Liver (tissue), 8 donors: ENCODE measurements at regions not wholly inside any gene's neighbourhood (a gene's known extent, or its start where the extent isn't known, plus 50 kb on each side); places are given as distances from the start of the nearest gene placed in this dataset.

Source experiments
- DNase-seq: peaks from one replicate; pipeline ENCODE4 v3.0.0-alpha.2; 2017; ENCODE audit warnings: low spot score
- H3K27ac ChIP-seq, 2 donors: one replicate each; pipeline ENCODE4 v1.7.0; 2013; ENCODE audit warnings: inconsistent platforms in 2 of 2, low read length in 2 of 2, control low read depth in 1 of 2, low read depth in 1 of 2, mild to moderate bottlenecking in 1 of 2
- H3K27me3 ChIP-seq, 4 donors: one replicate each; pipeline versions ENCODE4 v1.6.1 to v1.7.0; 2013; ENCODE audit warnings: low read length in 3 of 4, inconsistent platforms in 1 of 4, mild to moderate bottlenecking in 1 of 4, moderate library complexity in 1 of 4; ENCODE audit not compliant: control insufficient read depth in 4 of 4, insufficient read depth in 4 of 4
- H3K36me3 ChIP-seq, 4 donors: one replicate each; pipeline versions ENCODE4 v1.6.1 to v1.7.0; 2013; ENCODE audit warnings: low read length in 3 of 4, mild to moderate bottlenecking in 3 of 4, low read depth in 1 of 4, moderate library complexity in 1 of 4; ENCODE audit not compliant: control insufficient read depth in 4 of 4, insufficient read depth in 3 of 4
- H3K4me1 ChIP-seq, 4 donors: one replicate each; pipeline versions ENCODE4 v1.6.1 to v1.7.0; 2013; ENCODE audit warnings: low read length in 3 of 4, mild to moderate bottlenecking in 3 of 4, moderate library complexity in 1 of 4; ENCODE audit not compliant: control insufficient read depth in 4 of 4, insufficient read depth in 4 of 4
- H3K4me3 ChIP-seq, 3 donors: one replicate each; pipeline versions ENCODE4 v1.6.1 to v1.7.0; 2013; ENCODE audit warnings: low read length in 3 of 3, control low read depth in 1 of 3, low read depth in 1 of 3, mild to moderate bottlenecking in 1 of 3
- H3K9ac ChIP-seq, 2 donors: one replicate each; pipeline ENCODE4 v1.7.0; 2013; ENCODE audit warnings: low read length in 2 of 2, mild to moderate bottlenecking in 2 of 2, moderate library complexity in 2 of 2, control low read depth in 1 of 2, low read depth in 1 of 2
- H3K9me3 ChIP-seq, 4 donors: one replicate each; pipeline versions ENCODE4 v1.6.1 to v1.7.0; 2013; ENCODE audit warnings: low read length in 3 of 4; ENCODE audit not compliant: control insufficient read depth in 4 of 4
- CTCF ChIP-seq: fragments of 150-350 bp; IDR thresholded peaks from 2 replicates; pipeline ENCODE4 v1.5.1; 2017; ENCODE audit warnings: improper control_type of control experiment, low read depth, low read length; ENCODE audit not compliant: missing input control
- EGR1 ChIP-seq, 2 donors: IDR thresholded peaks; 2 replicates each; pipeline ENCODE4 v1.6.1; 2016 to 2018; ENCODE audit warnings: antibody characterized with exemption in 2 of 2, low read depth in 2 of 2
- FOXA1 ChIP-seq: IDR thresholded peaks from 2 replicates; pipeline ENCODE4 v1.6.1; 2016; ENCODE audit warnings: antibody characterized with exemption
- FOXA2 ChIP-seq: IDR thresholded peaks from 2 replicates; pipeline ENCODE4 v1.6.1; 2016; ENCODE audit warnings: antibody characterized with exemption
- GABPA ChIP-seq, 2 donors: IDR thresholded peaks in 1 of 2; conservative IDR thresholded peaks in 1 of 2; 2 replicates each; pipeline ENCODE4 v1.6.1; 2016; ENCODE audit warnings: antibody characterized with exemption in 2 of 2, mild to moderate bottlenecking in 1 of 2, moderate library complexity in 1 of 2
- HNF4A ChIP-seq, 2 donors: conservative IDR thresholded peaks; 2 replicates each; pipeline ENCODE4 v1.6.1; 2016; ENCODE audit warnings: antibody characterized with exemption in 2 of 2, mild to moderate bottlenecking in 2 of 2
- HNF4G ChIP-seq: IDR thresholded peaks from 2 replicates; pipeline ENCODE4 v1.6.1; 2016; ENCODE audit warnings: antibody characterized with exemption
- JUND ChIP-seq, 2 donors: IDR thresholded peaks; 2 replicates each; pipeline ENCODE4 v1.6.1; 2016; ENCODE audit warnings: antibody characterized with exemption in 2 of 2
- MAX ChIP-seq: IDR thresholded peaks from 2 replicates; pipeline ENCODE4 v1.6.1; 2016; ENCODE audit warnings: antibody characterized with exemption
- NR2F2 ChIP-seq: IDR thresholded peaks from 2 replicates; pipeline ENCODE4 v1.6.1; 2016; ENCODE audit warnings: antibody characterized with exemption
- RAD21 ChIP-seq, 2 donors: IDR thresholded peaks; 2 replicates each; pipeline ENCODE4 v1.6.1; 2016; ENCODE audit warnings: antibody characterized with exemption in 2 of 2, mild to moderate bottlenecking in 2 of 2
- RXRA ChIP-seq, 2 donors: IDR thresholded peaks; 2 replicates each; pipeline ENCODE4 v1.6.1; 2017 to 2018; ENCODE audit warnings: antibody characterized with exemption in 2 of 2, mild to moderate bottlenecking in 1 of 2
- SP1 ChIP-seq: IDR thresholded peaks from 2 replicates; pipeline ENCODE4 v1.6.1; 2018; ENCODE audit warnings: antibody characterized with exemption, mild to moderate bottlenecking
- TAF1 ChIP-seq: conservative IDR thresholded peaks from 2 replicates; pipeline ENCODE4 v1.6.1; 2016; ENCODE audit warnings: antibody characterized with exemption, mild to moderate bottlenecking
- YY1 ChIP-seq: IDR thresholded peaks from 2 replicates; pipeline ENCODE4 v1.6.1; 2016; ENCODE audit warnings: antibody characterized with exemption, mild to moderate bottlenecking
- ZBTB33 ChIP-seq: IDR thresholded peaks from 2 replicates; pipeline ENCODE4 v1.6.1; 2016; ENCODE audit warnings: antibody characterized with exemption
- WGBS: extraction: QIAGEN DNeasy Blood & Tissue Kit; methylation state at CpG from one replicate; pipeline ENCODE4 v1.1.7; 2013; 5-methylcytosine and 5-hydroxymethylcytosine counted together
- TF ChIP-seq, protein P1 (sequence below): IDR thresholded peaks from 2 replicates; pipeline ENCODE4 v1.6.1; 2016; ENCODE audit warnings: antibody characterized with exemption
- TF ChIP-seq, protein P2 (sequence below): IDR thresholded peaks from 2 replicates; pipeline ENCODE4 v1.6.1; 2016; ENCODE audit warnings: antibody characterized with exemption, mild to moderate bottlenecking
- donor health status: healthy.
- donor health status: healthy.
- donor health status: healthy.
- donor health status: healthy.
- donor health status: healthy.

- TF ChIP-seq YY1 (no peak), SP1 (no peak), RAD21 (IDR thresholded peaks at IDR 0.05) (no peak), FOXA2 (no peak), TAF1 (no peak), HNF4A (conservative IDR thresholded peaks at IDR 0.05) (no peak), MAX (no peak), JUND (IDR thresholded peaks at IDR 0.05) (no peak), EGR1 (IDR thresholded peaks at IDR 0.05; ENCODE audit: low read depth in 2 of 2) (no peak), RXRA (IDR thresholded peaks at IDR 0.05) (no peak), HNF4G (no peak), FOXA1 (no peak), GABPA (IDR thresholded peaks at IDR 0.05 in 1 of 2, conservative IDR thresholded peaks at IDR 0.05 in 1 of 2) (no peak)
- TF ChIP-seq, protein P1, sequence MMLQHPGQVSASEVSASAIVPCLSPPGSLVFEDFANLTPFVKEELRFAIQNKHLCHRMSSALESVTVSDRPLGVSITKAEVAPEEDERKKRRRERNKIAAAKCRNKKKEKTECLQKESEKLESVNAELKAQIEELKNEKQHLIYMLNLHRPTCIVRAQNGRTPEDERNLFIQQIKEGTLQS: no peak
Measured at GRCh38 chr13:107548338-107548737, 667.0 kb downstream of the LIG4 start (continued).

GRCh38 chr13:107545946-107546502 is 669.3 kb downstream of the LIG4 start:
- no peak for TF ChIP-seq HNF4G
- no peak for TF ChIP-seq NR2F2
- TF ChIP-seq, protein P2, sequence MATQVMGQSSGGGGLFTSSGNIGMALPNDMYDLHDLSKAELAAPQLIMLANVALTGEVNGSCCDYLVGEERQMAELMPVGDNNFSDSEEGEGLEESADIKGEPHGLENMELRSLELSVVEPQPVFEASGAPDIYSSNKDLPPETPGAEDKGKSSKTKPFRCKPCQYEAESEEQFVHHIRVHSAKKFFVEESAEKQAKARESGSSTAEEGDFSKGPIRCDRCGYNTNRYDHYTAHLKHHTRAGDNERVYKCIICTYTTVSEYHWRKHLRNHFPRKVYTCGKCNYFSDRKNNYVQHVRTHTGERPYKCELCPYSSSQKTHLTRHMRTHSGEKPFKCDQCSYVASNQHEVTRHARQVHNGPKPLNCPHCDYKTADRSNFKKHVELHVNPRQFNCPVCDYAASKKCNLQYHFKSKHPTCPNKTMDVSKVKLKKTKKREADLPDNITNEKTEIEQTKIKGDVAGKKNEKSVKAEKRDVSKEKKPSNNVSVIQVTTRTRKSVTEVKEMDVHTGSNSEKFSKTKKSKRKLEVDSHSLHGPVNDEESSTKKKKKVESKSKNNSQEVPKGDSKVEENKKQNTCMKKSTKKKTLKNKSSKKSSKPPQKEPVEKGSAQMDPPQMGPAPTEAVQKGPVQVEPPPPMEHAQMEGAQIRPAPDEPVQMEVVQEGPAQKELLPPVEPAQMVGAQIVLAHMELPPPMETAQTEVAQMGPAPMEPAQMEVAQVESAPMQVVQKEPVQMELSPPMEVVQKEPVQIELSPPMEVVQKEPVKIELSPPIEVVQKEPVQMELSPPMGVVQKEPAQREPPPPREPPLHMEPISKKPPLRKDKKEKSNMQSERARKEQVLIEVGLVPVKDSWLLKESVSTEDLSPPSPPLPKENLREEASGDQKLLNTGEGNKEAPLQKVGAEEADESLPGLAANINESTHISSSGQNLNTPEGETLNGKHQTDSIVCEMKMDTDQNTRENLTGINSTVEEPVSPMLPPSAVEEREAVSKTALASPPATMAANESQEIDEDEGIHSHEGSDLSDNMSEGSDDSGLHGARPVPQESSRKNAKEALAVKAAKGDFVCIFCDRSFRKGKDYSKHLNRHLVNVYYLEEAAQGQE: no peak
- TF ChIP-seq GABPA (IDR thresholded peaks at IDR 0.05 in 1 of 2, conservative IDR thresholded peaks at IDR 0.05 in 1 of 2): no peak
- no peak for TF ChIP-seq MAX
- TF ChIP-seq RXRA (IDR thresholded peaks at IDR 0.05): no peak
- TF ChIP-seq FOXA1: no peak
- no peak for TF ChIP-seq FOXA2
- no peak for TF ChIP-seq CTCF
- TF ChIP-seq TAF1: no peak
- TF ChIP-seq, protein P1: no peak
- TF ChIP-seq YY1: no peak
- TF ChIP-seq JUND (IDR thresholded peaks at IDR 0.05): no peak
- no peak for TF ChIP-seq HNF4A (conservative IDR thresholded peaks at IDR 0.05)
- TF ChIP-seq RAD21 (IDR thresholded peaks at IDR 0.05): no peak
- TF ChIP-seq ZBTB33: no peak
- no peak overlapping the region for H3K4me3 ChIP-seq
- no peak overlapping the region for H3K9ac ChIP-seq
- 73% methylated on average over 5 of the region's 5 CpGs for WGBS
- no peaks in the 10 kb centered on the region for H3K9me3 ChIP-seq
- DNase-seq: no peak
- H3K27me3 ChIP-seq: no peaks in the 10 kb centered on the region
- H3K27ac ChIP-seq: no peak overlapping the region
- no peaks in the 10 kb centered on the region for H3K4me1 ChIP-seq
- H3K36me3 ChIP-seq: no peaks in the 10 kb centered on the region
